Neural progenitor cell (in vitro differentiated cells): ENCODE measurements at regions not wholly inside any gene's neighbourhood (a gene's known extent, or its start where the extent isn't known, plus 50 kb on each side); places are given as distances from the start of the nearest gene placed in this dataset.
A peak's percentile ranks its signal among the peaks of the same experiment; 100 is the strongest.
"Not testable (repeated sequence)": the region's sequence is repeated elsewhere in the genome, so short reads cannot be mapped to it uniquely, and the experiment has no call there.

Experiments used
- DNase-seq: peaks from one replicate; pipeline ENCODE4 v3.0.0-alpha.2; 2016; ENCODE audit warnings: low spot score
- H2AFZ ChIP-seq: fragments of 200-600 bp; sonication (generic); replicated peaks from 2 replicates; pipeline ENCODE4 v1.6.1; 2016; ENCODE audit warnings: antibody characterized with exemption
- H3F3A ChIP-seq: fragments of 200-600 bp; sonication (generic); 2 replicates; pipeline ENCODE4 v1.6.1; 2016; ENCODE audit warnings: antibody characterized with exemption, low read depth
- H3K27ac ChIP-seq: fragments of 200-600 bp; sonication (generic); 2 replicates; pipeline ENCODE4 v1.5.1; 2016; ENCODE audit warnings: mild to moderate bottlenecking
- H3K27me3 ChIP-seq: fragments of 200-600 bp; sonication (generic); 2 replicates; pipeline ENCODE4 v1.6.1; 2016; ENCODE audit warnings: mild to moderate bottlenecking, moderate library complexity
- H3K36me3 ChIP-seq: fragments of 200-600 bp; sonication (generic); 2 replicates; pipeline ENCODE4 v1.5.1; 2016
- H3K4me1 ChIP-seq: fragments of 200-600 bp; sonication (generic); 2 replicates; pipeline ENCODE4 v1.6.1; 2016; ENCODE audit warnings: mixed run types
- H3K4me2 ChIP-seq: fragments of 200-600 bp; sonication (generic); 2 replicates; pipeline ENCODE4 v1.6.1; 2016
- H3K4me3 ChIP-seq: fragments of 200-600 bp; sonication (generic); 2 replicates; pipeline ENCODE4 v1.5.1; 2016
- H3K79me2 ChIP-seq: fragments of 200-600 bp; sonication (generic); 2 replicates; pipeline ENCODE4 v1.6.1; 2016; ENCODE audit warnings: low read depth
- H3K9ac ChIP-seq: fragments of 200-600 bp; sonication (generic); 2 replicates; pipeline ENCODE4 v1.6.1; 2016
- H3K9me3 ChIP-seq: fragments of 200-600 bp; sonication (generic); 2 replicates; pipeline ENCODE4 v1.5.1; 2016; ENCODE audit warnings: low read depth
- H4K20me1 ChIP-seq: fragments of 200-600 bp; sonication (generic); 2 replicates; pipeline ENCODE4 v1.6.1; 2016; ENCODE audit warnings: low read depth
- H3K27ac Mint-ChIP-seq: 3 replicates; pipeline ENCODE4 v1.8.0; 2021; ENCODE audit warnings: mixed read lengths
- H3K27me3 Mint-ChIP-seq: 2 replicates; pipeline ENCODE4 v1.8.0; 2022; ENCODE audit warnings: low read depth, mild to moderate bottlenecking, inconsistent platforms, moderate library complexity, mixed read lengths; ENCODE audit not compliant: insufficient read depth
- H3K36me3 Mint-ChIP-seq: 3 replicates; pipeline ENCODE4 v1.8.0; 2021; ENCODE audit warnings: mixed read lengths
- H3K4me1 Mint-ChIP-seq: 3 replicates; pipeline ENCODE4 v1.8.0; 2021; ENCODE audit warnings: mixed read lengths
- H3K4me3 Mint-ChIP-seq: 3 replicates; pipeline ENCODE4 v1.8.0; 2021; ENCODE audit warnings: mild to moderate bottlenecking, moderate library complexity, mixed read lengths
- H3K9me3 Mint-ChIP-seq: 3 replicates; pipeline ENCODE4 v1.8.0; 2020; ENCODE audit warnings: mixed read lengths
- CTCF ChIP-seq: fragments of 200-600 bp; sonication (generic); IDR thresholded peaks from 2 replicates; pipeline ENCODE4 v1.5.1; 2017; ENCODE audit warnings: antibody characterized with exemption, mild to moderate bottlenecking
- EZH2 ChIP-seq: fragments of 200-600 bp; sonication (generic); IDR thresholded peaks from 2 replicates; pipeline ENCODE4 v1.6.1; 2017; ENCODE audit warnings: antibody characterized with exemption, mild to moderate bottlenecking, moderate library complexity
- EZH2phosphoT487 ChIP-seq: fragments of 200-600 bp; sonication (generic); IDR thresholded peaks from 2 replicates; pipeline ENCODE4 v1.6.1; 2017; ENCODE audit warnings: antibody characterized with exemption

GRCh38 chr5:99589424-99589823 lies 660.6 kb upstream of the CHD1 start:
- Histone ChIP-seq H3K36me3 (no peaks in the 10 kb centered on the region), H3K4me2 (no peak overlapping the region), H2AFZ (no peak overlapping the region), H3K9ac (no peak overlapping the region), H3F3A (no peaks in the 10 kb centered on the region), H4K20me1 (no peaks in the 10 kb centered on the region), H3K9me3 (no peaks in the 10 kb centered on the region), H3K79me2 (no peaks in the 10 kb centered on the region), H3K4me1 (no peaks in the 10 kb centered on the region), H3K4me3 (no peak overlapping the region), H3K27me3 (no peaks in the 10 kb centered on the region), H3K27ac (no peak overlapping the region)
- no peak for DNase-seq
- Mint-ChIP-seq H3K9me3 (no peaks in the 10 kb centered on the region), H3K27ac (no peak overlapping the region), H3K4me3 (no peak overlapping the region), H3K27me3 (no peaks in the 10 kb centered on the region), H3K36me3 (no peaks in the 10 kb centered on the region), H3K4me1 (no peaks in the 10 kb centered on the region)
- no peak for TF ChIP-seq EZH2
- no peak for TF ChIP-seq CTCF
- no peak for TF ChIP-seq EZH2phosphoT487

DNA sequence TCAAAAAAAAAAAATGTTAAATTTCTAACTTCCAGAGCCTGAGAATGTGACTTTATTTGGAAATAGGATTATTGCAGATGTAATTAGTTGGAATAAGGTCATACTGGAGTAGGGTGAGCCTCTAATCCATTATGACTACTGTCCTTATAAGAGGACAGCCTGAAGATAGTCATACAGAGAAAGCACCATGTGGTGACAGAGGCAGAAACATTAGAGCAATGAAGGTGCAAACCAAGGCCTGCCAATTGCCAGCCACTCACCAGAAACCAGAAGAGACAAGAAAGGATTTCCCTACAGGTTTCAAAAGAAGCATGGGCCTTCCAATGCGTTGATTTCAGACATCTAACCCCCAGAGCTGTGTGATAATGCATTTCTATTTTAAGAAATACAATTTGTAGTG lies 659.2 kb upstream of the CHD1 start:
- H3K4me2 ChIP-seq: no peak overlapping the region
- H4K20me1 ChIP-seq: no peaks in the 10 kb centered on the region
- no peak overlapping the region for H3K9ac ChIP-seq
- H3K4me3 Mint-ChIP-seq: no peak overlapping the region
- no peaks in the 10 kb centered on the region for H3K4me1 Mint-ChIP-seq
- H3K79me2 ChIP-seq: no peaks in the 10 kb centered on the region
- H3K36me3 Mint-ChIP-seq: no peaks in the 10 kb centered on the region
- H3K27me3 Mint-ChIP-seq: no peaks in the 10 kb centered on the region
- H3K27ac ChIP-seq: no peak overlapping the region
- H3K36me3 ChIP-seq: no peaks in the 10 kb centered on the region
- no peak overlapping the region for H3K4me3 ChIP-seq
- TF ChIP-seq EZH2phosphoT487 (no peak), EZH2 (no peak), CTCF (no peak)
- H3F3A ChIP-seq: no peaks in the 10 kb centered on the region
- no peaks in the 10 kb centered on the region for H3K27me3 ChIP-seq
- no peak overlapping the region for H3K27ac Mint-ChIP-seq
- no peaks in the 10 kb centered on the region for H3K4me1 ChIP-seq
- no peak for DNase-seq
- no peaks in the 10 kb centered on the region for H3K9me3 ChIP-seq
- no peaks in the 10 kb centered on the region for H3K9me3 Mint-ChIP-seq
- no peak overlapping the region for H2AFZ ChIP-seq

DNA sequence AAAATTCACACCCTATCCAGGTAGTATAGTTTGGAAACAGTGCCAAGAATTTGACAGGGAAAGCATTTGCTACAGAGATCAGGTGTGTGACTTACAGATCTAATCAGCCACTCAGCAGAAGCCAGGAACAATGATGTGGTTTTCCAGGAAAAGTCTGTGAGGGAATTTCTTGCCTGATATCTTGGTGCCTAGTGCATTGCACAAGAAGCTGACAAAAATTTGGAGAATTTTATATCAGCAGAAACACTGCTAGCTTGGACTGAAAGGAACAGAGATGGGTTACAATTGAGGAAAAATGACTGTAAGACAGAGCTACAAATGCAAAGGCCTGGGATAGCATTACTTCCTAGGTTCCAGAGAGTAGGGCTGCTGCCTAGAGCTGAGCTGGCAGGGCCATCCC lies 658.1 kb upstream of the CHD1 start:
- no peak overlapping the region for H2AFZ ChIP-seq
- H3K9ac ChIP-seq: no peak overlapping the region
- no peak overlapping the region for H3K4me3 ChIP-seq
- no peaks in the 10 kb centered on the region for H3F3A ChIP-seq
- Mint-ChIP-seq H3K36me3 (no peaks in the 10 kb centered on the region), H3K4me1 (no peaks in the 10 kb centered on the region), H3K9me3 (no peaks in the 10 kb centered on the region), H3K27me3 (no peaks in the 10 kb centered on the region), H3K4me3 (no peak overlapping the region), H3K27ac (no peak overlapping the region)
- H3K79me2 ChIP-seq: no peaks in the 10 kb centered on the region
- no peak for DNase-seq
- TF ChIP-seq CTCF (no peak), EZH2 (no peak), EZH2phosphoT487 (no peak)
- no peaks in the 10 kb centered on the region for H3K36me3 ChIP-seq
- no peaks in the 10 kb centered on the region for H3K4me1 ChIP-seq
- H3K27ac ChIP-seq: no peak overlapping the region
- no peak overlapping the region for H3K4me2 ChIP-seq
- H4K20me1 ChIP-seq: no peaks in the 10 kb centered on the region
- H3K27me3 ChIP-seq: no peaks in the 10 kb centered on the region
- H3K9me3 ChIP-seq: no peaks in the 10 kb centered on the region

DNA sequence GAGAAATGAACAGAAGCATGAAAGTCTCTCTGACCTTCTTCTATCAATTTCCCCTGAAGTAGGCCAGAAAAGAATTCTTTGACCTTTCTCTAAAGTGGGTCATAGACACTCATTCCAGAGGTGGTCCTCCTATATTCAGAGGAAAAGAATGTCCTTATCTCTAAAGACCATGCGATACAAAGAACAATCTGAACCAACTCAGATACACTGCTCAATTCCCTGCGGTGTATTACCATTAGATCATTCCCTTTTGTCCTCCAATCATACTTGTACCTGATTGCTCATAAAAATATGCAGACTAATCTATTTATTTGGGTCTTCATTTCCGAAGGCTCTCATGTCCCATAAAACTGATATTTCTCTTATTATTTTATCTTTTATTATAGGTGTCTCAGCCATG lies 652.4 kb upstream of the CHD1 start:
- not testable (repeated sequence) for H3K79me2 ChIP-seq, H3K9me3 Mint-ChIP-seq, H3K27me3 Mint-ChIP-seq, H3K9ac ChIP-seq, H3K36me3 Mint-ChIP-seq, H3K36me3 ChIP-seq, H3K4me1 ChIP-seq, H2AFZ ChIP-seq, H3K4me1 Mint-ChIP-seq, H3K27ac Mint-ChIP-seq, H3K4me2 ChIP-seq, H3K4me3 Mint-ChIP-seq, H3K9me3 ChIP-seq, H3K27ac ChIP-seq, H3K27me3 ChIP-seq, H4K20me1 ChIP-seq, H3F3A ChIP-seq, DNase-seq, H3K4me3 ChIP-seq

GRCh38 chr5:99562937-99563627 lies 634.3 kb upstream of the CHD1 start:
- H3K4me3 Mint-ChIP-seq, H3K9ac ChIP-seq, H3K27ac ChIP-seq, H3K4me1 Mint-ChIP-seq, H3K4me3 ChIP-seq, H3K27ac Mint-ChIP-seq, H3K9me3 ChIP-seq, H3K36me3 Mint-ChIP-seq, H3K79me2 ChIP-seq, H4K20me1 ChIP-seq, H3K4me2 ChIP-seq, H3K9me3 Mint-ChIP-seq, H3K27me3 ChIP-seq, H3K27me3 Mint-ChIP-seq, H3K36me3 ChIP-seq, H3F3A ChIP-seq, H3K4me1 ChIP-seq: not testable (repeated sequence)
- DNase-seq: peak; percentile 17
- H2AFZ ChIP-seq: peak overlapping the region; percentile 63
